ENCODE measurements at regions not wholly inside any gene's neighbourhood (a gene's known extent, or its start where the extent isn't known, plus 50 kb on each side); places are given as distances from the start of the nearest gene placed in this dataset.

DNA sequence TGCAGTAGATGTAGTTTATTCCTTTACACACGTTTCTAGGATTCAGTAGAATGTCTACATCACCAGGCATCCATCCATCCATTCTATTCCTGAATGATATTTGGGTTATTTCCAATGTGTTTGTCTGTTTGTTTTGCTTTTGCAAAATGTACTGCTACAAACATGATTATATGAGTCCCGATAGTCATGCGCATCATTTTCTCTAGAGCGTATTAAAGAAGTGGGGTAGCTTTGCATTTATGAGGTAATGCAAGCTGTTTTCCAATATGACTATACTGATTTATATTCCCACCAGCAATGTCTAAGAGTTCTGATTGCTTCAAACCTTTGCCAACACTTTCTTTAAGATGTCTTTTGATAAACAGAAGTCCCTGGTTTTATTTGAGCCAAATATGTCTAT is 253.2 kb downstream of the NOVA1 start:
- Histone ChIP-seq H3K4me2 (ENCODE audit: insufficient read depth, low read length) (no peak overlapping the region), H3K79me2 (ENCODE audit: insufficient read depth, low read length) (no peaks in the 10 kb centered on the region), H3K4me1 (ENCODE audit: insufficient read depth, low read length) (no peaks in the 10 kb centered on the region), H2AFZ (ENCODE audit: low read length) (no peak overlapping the region), H3K9me3 (ENCODE audit: low read depth, low read length) (peaks cover 7% of the 10 kb centered on the region), H3K27ac (ENCODE audit: low read depth, low read length) (no peak overlapping the region), H3K36me3 (ENCODE audit: insufficient read depth, low read length) (no peaks in the 10 kb centered on the region), H4K20me1 (ENCODE audit: insufficient read depth, low read length) (no peaks in the 10 kb centered on the region), H3K4me3 (ENCODE audit: insufficient read depth, low read length) (no peak overlapping the region), H3K27me3 (ENCODE audit: insufficient read depth, low read length) (no peaks in the 10 kb centered on the region)
- TF ChIP-seq, protein P1, sequence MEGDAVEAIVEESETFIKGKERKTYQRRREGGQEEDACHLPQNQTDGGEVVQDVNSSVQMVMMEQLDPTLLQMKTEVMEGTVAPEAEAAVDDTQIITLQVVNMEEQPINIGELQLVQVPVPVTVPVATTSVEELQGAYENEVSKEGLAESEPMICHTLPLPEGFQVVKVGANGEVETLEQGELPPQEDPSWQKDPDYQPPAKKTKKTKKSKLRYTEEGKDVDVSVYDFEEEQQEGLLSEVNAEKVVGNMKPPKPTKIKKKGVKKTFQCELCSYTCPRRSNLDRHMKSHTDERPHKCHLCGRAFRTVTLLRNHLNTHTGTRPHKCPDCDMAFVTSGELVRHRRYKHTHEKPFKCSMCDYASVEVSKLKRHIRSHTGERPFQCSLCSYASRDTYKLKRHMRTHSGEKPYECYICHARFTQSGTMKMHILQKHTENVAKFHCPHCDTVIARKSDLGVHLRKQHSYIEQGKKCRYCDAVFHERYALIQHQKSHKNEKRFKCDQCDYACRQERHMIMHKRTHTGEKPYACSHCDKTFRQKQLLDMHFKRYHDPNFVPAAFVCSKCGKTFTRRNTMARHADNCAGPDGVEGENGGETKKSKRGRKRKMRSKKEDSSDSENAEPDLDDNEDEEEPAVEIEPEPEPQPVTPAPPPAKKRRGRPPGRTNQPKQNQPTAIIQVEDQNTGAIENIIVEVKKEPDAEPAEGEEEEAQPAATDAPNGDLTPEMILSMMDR (IDR thresholded peaks at IDR 0.05; ENCODE audit: extremely low read depth, low read depth, low read length), result no peak
- no peak for DNase-seq (ENCODE audit: insufficient read length, low spot score, missing footprints)

DNA sequence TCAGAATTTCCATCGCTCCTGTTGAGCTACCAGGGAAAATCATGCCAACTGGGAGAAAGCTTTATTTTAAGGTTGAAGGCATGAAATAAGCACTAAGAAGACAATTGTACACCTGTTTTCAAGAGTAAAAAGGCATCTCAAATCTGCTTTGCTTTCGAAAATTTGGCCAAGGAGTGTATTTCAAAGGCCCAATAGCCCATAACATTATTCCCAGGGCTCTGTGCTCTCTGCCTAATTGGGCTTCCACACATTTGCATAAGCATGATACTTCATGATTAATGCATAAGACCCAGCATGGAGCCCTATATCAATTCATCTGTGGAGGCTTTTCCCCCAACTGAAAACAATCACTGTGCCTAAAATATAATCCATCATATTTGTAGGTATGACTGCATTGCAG is 258.5 kb downstream of the NOVA1 start:
- Histone ChIP-seq H3K9me3 (ENCODE audit: low read depth, low read length) (peaks cover 7% of the 10 kb centered on the region), H4K20me1 (ENCODE audit: insufficient read depth, low read length) (no peaks in the 10 kb centered on the region), H3K27me3 (ENCODE audit: insufficient read depth, low read length) (no peaks in the 10 kb centered on the region), H3K4me1 (ENCODE audit: insufficient read depth, low read length) (no peaks in the 10 kb centered on the region), H3K4me3 (ENCODE audit: insufficient read depth, low read length) (no peak overlapping the region), H3K79me2 (ENCODE audit: insufficient read depth, low read length) (no peaks in the 10 kb centered on the region), H3K4me2 (ENCODE audit: insufficient read depth, low read length) (no peak overlapping the region), H2AFZ (ENCODE audit: low read length) (no peak overlapping the region), H3K36me3 (ENCODE audit: insufficient read depth, low read length) (no peaks in the 10 kb centered on the region), H3K27ac (ENCODE audit: low read depth, low read length) (no peak overlapping the region)
- TF ChIP-seq, protein P1 (IDR thresholded peaks at IDR 0.05; ENCODE audit: extremely low read depth, low read depth, low read length), result no peak
- DNase-seq (ENCODE audit: insufficient read length, low spot score, missing footprints), result no peak

DNA sequence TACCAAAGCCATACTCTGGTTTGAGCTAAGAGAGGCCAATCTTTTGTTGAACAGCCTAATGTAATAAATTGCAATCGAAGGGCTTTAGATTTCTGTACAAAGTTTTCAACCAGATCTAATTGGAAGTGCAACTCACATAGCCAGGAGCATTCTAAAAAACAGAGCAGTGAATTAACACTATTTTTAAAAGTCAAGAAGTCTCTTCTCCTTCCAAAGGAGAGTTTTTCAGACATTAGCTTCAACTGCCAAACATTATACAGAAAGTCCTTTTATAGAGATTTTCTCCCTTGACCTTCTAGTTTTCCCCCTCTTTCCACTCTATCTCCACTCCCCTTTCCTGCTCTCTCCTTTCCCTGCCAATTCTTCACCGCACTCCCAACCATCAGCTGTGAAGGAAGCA is 259.6 kb downstream of the NOVA1 start:
- Histone ChIP-seq H4K20me1 (ENCODE audit: insufficient read depth, low read length) (no peaks in the 10 kb centered on the region), H3K4me2 (ENCODE audit: insufficient read depth, low read length) (no peak overlapping the region), H3K9me3 (ENCODE audit: low read depth, low read length) (peaks cover 6% of the 10 kb centered on the region), H3K4me1 (ENCODE audit: insufficient read depth, low read length) (no peaks in the 10 kb centered on the region), H2AFZ (ENCODE audit: low read length) (no peak overlapping the region), H3K27me3 (ENCODE audit: insufficient read depth, low read length) (no peaks in the 10 kb centered on the region), H3K36me3 (ENCODE audit: insufficient read depth, low read length) (no peaks in the 10 kb centered on the region), H3K27ac (ENCODE audit: low read depth, low read length) (no peak overlapping the region), H3K4me3 (ENCODE audit: insufficient read depth, low read length) (no peak overlapping the region), H3K79me2 (ENCODE audit: insufficient read depth, low read length) (no peaks in the 10 kb centered on the region)
- DNase-seq (ENCODE audit: insufficient read length, low spot score, missing footprints), result no peak
- TF ChIP-seq, protein P1 (IDR thresholded peaks at IDR 0.05; ENCODE audit: extremely low read depth, low read depth, low read length), result no peak

DNA sequence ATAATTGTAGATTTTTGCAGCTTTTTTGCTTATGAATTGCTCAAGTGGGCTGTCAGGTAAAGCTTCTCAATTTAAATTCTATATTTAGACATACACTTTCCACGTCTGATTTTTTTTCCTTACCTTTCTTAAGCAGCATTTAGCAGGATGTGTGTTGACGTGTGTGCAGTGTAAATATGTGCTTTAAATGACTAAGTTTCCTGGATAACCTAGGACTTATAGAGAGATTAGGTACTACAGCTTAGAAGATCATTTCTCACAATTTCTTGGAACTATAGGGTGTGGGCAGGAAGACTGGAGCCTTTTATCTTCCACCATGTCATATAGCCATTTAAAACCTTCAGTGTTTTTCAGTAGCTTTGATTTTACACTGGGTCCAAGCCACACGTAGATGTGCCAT is 263.5 kb downstream of the NOVA1 start:
- H3K36me3 ChIP-seq (ENCODE audit: insufficient read depth, low read length), result no peaks in the 10 kb centered on the region
- TF ChIP-seq, protein P1 (IDR thresholded peaks at IDR 0.05; ENCODE audit: extremely low read depth, low read depth, low read length), result no peak
- H3K4me2 ChIP-seq (ENCODE audit: insufficient read depth, low read length), result no peak overlapping the region
- no peak overlapping the region for H2AFZ ChIP-seq (ENCODE audit: low read length)
- no peak for DNase-seq (ENCODE audit: insufficient read length, low spot score, missing footprints)
- peaks cover 4% of the 10 kb centered on the region for H3K9me3 ChIP-seq (ENCODE audit: low read depth, low read length)
- H3K27ac ChIP-seq (ENCODE audit: low read depth, low read length), result no peak overlapping the region
- H3K79me2 ChIP-seq (ENCODE audit: insufficient read depth, low read length), result no peaks in the 10 kb centered on the region
- H4K20me1 ChIP-seq (ENCODE audit: insufficient read depth, low read length), result no peaks in the 10 kb centered on the region
- no peak overlapping the region for H3K4me3 ChIP-seq (ENCODE audit: insufficient read depth, low read length)
- H3K27me3 ChIP-seq (ENCODE audit: insufficient read depth, low read length), result no peaks in the 10 kb centered on the region
- H3K4me1 ChIP-seq (ENCODE audit: insufficient read depth, low read length), result no peaks in the 10 kb centered on the region
